ENCODE measurements at regions not wholly inside any gene's neighbourhood (a gene's known extent, or its start where the extent isn't known, plus 50 kb on each side); places are given as distances from the start of the nearest gene placed in this dataset.
"Not testable (repeated sequence)": the region's sequence is repeated elsewhere in the genome, so short reads cannot be mapped to it uniquely, and the experiment has no call there.

DNA sequence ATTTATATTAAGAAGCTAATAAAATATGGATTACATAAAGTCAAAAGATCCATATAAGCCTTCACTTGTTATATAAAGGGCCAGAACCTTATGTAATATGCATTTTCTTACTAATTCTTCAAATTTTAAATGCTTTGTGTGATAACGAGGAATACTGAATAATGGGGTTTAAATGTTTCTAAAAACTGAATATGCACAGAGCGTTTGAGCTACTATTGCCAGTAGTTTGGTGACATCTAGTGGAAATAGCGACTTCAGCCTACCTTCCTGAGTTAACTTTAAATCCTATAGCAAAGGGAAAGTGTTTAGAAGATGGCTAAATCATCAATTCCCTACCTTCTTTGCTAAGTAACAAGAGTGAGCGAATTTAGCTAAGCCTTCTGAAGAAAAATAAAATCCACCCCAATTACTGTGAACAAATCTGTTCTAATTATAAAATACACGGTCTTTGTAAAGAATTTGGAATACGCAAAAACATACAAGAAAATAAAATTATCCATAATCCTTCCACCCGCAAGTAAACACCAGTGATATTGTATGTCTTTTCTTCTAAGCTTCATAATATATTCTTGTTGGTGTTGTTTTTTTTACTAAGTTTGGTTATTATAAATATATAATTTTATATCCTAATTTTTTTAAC, 115.5 kb upstream of the G2E3 start:
- DNase-seq (ENCODE audit: low read depth) = no peak

DNA sequence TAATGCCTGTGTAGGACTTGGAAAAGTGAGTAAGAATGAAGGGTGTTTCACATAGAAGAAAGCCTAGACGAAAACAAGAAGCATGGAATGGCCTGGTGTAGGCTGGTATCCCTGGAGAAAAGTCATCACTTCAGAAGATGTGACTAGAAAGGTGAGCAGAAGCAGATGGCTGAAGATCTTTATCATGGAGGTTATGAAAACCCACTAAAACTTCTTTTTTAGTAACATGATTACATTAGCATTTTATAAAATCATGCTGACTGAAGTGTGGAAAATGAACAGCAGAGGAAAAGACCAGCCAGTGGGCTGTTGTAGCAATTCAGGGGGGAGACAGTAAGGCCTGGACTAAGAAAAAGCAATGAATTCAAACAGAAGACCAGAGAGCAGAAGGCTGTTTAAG, 114.5 kb upstream of the G2E3 start:
- DNase-seq (ENCODE audit: low read depth) = no peak

DNA sequence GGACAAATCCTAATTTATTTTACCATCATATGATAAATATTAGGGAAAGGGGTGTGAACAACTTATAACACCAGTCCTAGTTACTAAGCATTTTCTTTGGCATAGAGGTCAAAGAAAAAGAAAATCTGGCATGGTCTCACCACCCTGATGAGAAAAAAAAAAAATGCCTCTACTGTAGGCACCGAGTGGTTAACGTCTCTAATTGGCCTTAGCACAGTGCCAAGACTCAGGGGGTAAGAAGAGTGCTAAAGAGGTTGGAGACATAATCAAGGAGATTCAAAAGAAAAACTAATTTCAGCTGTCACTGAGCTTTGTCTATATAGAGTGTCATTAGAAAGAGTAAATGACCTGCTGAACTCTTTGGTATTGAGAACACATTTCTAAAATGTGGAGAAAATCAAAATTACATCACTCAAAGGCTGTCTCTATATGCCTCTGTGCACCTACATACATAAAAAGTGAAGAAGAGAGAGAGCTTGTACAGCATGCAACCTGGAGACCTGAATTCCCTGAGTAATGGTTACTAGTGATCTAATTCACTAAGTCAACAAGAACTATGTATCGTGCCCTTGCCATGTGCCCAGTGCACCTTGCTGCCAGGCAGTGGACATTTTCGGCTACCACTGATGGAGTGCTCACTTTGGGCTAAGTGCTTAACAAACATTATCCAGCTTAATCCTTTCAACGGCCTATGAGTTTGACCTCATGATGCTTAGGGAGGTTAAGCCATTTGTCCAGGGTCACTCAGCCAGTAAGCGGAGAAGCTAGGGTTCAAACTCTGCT, 113.8 kb upstream of the G2E3 start:
- no peak for DNase-seq (ENCODE audit: low read depth)

DNA sequence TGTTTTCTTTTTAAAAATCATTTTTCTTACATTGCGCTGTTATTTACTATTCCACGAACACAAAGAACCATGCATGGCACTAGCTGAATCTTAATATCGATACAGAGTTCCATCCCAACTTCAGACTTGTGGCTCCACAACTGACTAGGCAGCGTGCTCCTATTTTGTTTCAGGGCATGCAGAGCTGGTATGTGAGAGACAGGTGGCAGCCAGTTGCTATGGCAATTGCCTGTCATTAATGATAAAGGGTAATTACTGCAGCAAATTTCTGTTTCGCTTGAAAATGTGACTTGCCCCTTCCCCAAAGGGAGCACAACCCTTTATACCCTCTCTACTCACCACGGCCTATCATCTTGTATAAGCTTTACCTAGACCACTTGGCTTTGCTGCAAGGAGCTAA, 113.1 kb upstream of the G2E3 start:
- no peak for DNase-seq (ENCODE audit: low read depth)

DNA sequence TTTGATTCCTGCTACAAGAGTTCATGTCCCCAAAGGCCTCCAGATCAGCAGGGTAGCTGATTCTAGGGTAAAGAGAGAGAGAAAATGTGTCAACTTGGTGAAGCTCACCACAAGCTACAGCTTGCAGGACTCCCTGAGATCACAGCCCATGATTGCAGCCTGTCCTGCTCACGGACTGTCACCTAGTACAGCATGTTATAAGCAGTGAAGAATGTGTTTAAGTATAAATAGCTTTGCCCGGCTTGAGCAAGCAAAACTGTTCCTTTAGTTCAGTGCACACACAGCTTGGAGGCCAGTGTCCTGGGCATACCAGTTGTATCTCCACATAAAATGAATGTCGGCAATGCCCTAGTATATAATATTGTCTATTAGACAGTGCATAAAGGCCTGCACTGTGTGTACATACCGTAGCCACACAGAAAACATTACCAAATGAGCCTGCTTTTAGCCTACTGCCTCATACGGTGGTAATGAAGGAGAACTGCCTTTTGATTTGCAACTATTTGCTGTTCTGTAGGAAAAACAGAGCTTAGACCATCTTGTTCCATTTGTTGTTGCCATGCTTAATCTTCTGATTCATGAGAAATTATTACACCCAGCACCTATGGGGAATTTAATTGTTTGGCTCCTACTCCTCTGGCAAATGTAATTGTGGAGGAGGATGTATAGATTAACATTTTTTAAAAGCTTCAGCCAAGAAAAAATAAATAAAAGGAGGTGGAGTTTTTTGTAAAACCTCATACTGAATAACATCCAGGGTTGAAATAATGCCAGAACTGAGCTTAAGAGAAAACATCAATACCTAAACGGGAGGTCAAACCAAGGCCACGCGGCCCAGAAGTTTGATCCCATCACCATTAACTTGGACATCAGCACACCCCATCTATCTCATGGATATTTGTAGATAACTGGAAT, 108.1 kb upstream of the G2E3 start:
- DNase-seq (ENCODE audit: low read depth) = no peak

DNA sequence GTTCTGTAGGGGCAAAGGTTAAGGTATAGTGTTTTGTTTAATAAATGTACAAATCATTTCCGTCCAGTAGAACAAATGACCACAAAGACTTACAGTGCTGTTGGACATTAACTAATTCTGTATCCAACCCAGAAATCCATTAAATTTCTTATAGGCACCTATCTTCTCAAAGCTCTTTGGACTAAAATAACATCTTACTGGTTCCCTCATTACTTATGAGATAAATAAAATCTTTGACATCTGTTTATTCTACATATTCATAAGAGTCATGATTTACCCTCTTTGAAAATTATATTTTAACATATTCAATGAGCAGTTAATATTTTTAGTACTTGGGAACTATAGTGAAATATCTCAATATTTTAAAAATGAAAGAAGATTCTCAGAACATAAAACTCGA, 102.7 kb upstream of the G2E3 start:
- DNase-seq (ENCODE audit: low read depth) = no peak

DNA sequence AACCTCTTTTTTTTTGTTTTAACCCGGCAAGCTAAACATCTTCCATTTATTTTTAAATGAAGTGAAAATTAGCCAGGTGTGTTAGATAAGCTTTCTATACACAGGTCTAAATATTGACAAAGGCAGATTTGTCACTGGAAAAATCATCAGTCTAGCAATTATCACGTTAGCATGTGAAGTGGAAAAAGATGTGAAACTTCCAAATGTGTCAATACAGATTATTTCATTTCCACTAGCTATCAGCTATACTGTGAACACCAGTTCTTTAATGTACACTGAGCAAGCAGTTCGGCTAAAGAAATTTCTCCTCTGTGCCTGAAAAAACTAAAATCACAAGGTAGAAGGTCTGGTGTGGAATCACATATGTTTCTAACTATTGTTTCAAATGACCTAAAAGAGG, 96.6 kb upstream of the G2E3 start:
- no peak for DNase-seq (ENCODE audit: low read depth)

DNA sequence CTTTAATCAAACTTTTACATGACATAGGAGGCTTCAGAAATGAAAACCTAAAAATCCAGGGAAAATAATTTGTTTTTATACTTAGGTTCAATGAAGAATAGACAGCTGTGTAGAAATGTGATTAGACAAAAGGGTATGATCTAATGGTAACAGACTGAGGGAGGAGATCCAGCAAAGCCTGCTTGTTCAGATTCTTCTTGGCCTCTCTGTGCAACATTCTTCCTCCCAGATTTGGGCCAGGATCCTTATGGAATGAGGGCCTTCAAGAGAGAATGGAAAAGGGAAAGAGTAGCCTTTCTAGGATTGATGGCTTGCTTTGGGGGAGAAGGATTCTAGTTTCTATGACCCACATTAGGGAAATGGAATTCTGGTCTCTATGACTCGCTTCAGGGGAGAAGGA, 94.5 kb upstream of the G2E3 start:
- DNase-seq (ENCODE audit: low read depth) = no peak

DNA sequence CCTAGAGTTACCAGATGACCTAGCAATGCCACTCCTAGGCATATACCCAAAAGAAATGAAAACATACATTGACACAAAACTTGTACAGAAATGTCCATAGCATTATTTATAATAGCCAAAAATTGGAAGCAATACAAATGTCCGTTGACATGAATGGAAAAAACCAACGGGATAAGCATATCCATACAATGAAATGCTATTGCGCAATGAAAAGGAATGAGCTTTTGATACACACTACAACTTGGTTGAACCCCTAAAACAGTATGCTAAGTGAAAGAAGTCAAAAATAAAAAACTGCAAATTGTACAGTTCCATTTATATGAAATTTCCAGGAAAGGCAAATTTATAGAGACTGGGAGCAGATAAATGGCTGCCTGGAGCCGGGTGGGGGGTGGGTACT, 90.6 kb upstream of the G2E3 start:
- no peak for DNase-seq (ENCODE audit: low read depth)

DNA sequence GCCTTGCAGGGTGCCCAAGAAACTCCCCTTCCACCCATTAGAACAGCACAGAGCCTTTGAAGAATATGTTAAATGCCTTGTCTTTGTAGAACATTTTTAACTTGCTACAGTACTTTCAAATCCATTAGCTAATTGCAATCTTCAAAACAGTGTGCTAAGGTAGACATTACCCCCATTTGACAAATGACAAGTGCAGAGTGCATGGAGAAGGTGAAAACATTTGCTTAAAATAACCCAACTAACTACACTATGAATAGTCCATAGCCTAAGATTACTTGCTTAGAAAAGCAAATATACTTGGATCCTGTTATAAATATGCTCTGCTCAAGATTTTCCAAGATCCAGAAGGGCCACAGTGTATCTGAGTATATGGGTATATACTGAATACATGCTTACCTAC, 87.0 kb upstream of the G2E3 start:
- no peak for DNase-seq (ENCODE audit: low read depth)

DNA sequence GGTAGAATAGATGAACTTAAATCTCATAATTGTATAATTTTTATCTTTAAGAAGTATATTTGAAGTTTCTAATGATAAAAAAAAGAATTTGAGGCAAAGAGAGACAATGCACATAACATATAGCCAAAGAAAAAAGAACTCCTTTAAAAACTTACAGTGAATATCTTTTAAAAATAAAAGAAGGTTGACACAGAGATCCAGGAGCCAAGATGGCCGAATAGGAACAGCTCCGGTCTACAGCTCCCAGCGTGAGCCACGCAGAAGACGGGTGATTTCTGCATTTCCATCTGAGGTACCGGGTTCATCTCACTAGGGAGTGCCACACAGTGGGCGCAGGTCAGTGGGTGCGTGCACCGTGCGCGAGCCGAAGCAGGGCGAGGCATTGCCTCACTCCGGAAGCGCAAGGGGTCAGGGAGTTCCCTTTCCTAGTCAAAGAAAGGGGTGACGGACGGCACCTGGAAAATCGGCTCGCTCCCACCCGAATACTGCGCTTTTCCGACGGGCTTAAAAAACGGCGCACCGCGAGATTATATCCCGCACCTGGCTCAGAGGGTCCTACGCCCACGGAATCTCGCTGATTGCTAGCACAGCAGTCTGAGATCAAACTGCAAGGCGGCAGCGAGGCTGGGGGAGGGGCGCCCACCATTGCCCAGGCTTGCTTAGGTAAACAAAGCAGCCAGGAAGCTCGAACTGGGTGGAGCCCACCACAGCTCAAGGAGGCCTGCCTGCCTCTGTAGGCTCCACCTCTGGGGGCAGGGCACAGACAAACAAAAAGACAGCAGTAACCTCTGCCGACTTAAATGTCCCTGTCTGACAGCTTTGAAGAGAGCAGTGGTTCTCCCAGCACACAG, 84.9 kb upstream of the G2E3 start:
- not testable (repeated sequence) for DNase-seq (ENCODE audit: low read depth)

DNA sequence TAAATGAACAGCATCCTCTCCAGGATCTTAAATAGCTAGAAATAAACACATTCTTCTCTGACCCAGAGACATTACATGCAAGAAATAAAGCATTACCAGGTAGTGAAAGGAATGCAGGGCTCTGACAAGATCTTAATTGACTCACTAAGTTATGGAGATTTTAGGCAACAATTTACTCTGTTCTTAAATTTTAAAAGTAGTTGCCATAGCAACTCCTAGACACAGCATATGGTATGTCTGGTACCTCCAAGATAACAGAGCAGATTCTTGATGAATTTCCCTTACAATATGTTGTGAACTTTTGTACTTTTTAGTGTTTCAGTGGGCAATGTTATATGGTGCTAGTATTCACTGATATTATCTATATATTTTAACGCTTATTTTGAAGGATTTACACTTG, 76.7 kb upstream of the G2E3 start:
- no peak for DNase-seq (ENCODE audit: low read depth)

DNA sequence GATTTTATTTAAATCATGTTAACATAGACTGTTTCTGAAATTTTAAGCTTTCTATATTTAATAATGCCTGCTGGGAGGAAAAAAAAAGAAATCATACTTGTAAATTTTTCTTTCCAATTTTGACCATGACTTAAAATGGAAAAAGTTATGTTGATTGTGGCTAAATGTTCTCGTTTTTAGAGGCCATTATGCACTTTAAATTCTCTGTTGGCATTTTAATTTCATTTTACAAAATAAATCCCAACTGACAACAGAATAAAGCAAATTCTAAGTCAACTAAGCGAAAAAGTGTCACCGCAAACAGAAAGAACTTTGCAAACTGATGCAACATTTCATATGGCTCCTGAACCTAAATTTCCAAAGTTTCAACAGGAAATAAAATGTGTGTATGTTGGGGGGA, 74.8 kb upstream of the G2E3 start:
- no peak for DNase-seq (ENCODE audit: low read depth)

DNA sequence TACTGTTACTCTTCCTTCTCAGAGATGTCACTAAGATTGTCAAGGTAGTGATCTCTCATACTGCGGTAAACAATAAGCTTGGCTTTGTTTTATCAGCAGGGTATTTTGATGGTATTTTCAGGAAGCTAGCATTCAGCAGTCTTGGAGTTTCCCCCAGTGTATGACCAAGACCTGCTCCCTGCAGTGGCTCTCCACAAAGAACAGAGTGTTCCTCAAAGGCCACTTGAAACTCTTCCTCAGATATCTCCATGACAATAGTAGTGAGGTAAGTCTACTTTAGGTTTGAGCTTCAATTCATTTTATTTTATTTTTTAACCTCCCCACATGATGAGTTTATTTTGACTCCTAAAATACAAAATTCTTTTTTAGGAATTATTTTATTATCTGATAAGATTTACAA, 74.0 kb upstream of the G2E3 start:
- DNase-seq (ENCODE audit: low read depth) = no peak

DNA sequence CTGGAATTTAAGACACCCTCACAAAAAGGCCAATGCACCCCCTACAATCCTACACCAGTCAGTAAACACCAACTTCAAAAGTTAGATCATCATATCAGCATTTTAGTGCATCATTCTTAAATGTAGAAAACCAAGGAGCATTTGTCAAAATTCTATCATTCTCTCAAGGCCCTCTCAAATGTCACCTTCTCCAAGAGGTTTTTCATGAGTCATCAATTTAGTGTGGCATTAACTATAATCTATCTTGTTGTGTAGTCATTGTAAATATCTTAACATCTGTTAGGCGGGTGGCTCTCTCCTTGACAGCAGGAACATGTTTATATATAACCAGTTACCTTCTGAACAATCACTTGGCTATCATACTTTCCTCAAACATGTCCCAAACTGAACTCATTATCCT, 62.1 kb upstream of the G2E3 start:
- no peak for DNase-seq (ENCODE audit: low read depth)

DNA sequence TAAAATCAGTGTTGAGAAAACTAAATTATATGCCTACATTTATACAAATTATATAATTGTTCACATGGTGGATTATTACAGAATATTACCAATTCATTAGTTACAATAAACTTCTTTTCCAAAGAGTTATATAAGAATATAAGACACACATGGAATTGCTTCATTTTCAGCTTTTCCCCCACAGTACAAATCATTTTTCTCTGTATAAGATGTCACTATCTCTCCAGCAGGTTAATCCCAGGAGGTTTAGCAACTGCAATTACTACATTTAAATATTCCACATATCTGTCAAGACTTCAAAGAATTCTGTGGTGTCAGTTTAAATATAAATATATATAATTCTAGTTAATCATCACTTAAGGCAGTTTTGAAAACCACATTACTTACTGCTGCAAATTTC, 59.6 kb upstream of the G2E3 start:
- DNase-seq (ENCODE audit: low read depth) = no peak

DNA sequence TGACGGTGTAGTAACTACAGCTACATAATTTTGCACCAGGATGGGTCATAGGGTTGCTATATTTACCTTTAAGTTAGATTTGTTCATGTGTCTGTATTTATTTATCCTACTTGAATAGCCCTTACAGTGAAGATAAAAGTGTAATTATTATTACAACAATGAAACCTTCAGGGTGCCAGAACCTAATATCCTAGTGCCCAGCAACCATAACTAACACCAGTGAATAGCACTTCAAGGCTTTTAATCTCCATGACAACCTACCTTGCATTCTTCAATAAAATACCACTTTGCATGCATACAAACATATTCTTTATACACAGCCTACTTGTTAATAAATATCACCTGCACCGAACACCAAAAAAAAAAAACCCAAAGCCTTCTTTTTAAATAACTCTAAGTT, 58.7 kb upstream of the G2E3 start:
- DNase-seq (ENCODE audit: low read depth) = no peak

DNA sequence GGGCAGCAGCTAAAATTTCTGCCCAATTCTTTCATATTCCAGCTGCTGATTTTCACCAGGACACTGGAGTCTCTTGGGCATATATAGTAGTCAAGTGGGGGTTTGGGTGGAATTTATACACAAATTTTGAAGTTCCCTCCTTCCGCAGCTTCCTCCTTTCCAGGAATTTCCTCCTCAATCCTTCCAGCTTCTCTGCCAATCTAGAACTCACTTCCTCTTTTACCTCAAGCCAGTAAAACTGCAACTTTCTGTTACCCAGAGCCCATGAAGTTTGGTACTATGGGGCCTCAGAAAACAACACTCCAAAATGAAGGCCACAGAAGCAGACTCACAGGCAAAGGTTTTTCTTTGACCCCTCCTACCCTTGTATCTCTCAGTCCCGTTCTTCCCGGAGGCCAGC, 51.7 kb upstream of the G2E3 start:
- no peak for DNase-seq (ENCODE audit: low read depth)
